ENCODE measurements at regions not wholly inside any gene's neighbourhood (a gene's known extent, or its start where the extent isn't known, plus 50 kb on each side); places are given as distances from the start of the nearest gene placed in this dataset.

- TF ChIP-seq CTCF (IDR thresholded peaks at IDR 0.05): no peak
- no peak for TF ChIP-seq POLR2A (IDR thresholded peaks at IDR 0.05)
- TF ChIP-seq EP300 (IDR thresholded peaks at IDR 0.05; ENCODE audit: low read depth): no peak
Measured at GRCh38 chr2:133849341-133849740, 281.1 kb upstream of the NCKAP5 start.
